H9 (cell line): ENCODE measurements at regions not wholly inside any gene's neighbourhood (a gene's known extent, or its start where the extent isn't known, plus 50 kb on each side); places are given as distances from the start of the nearest gene placed in this dataset.
"Not testable (repeated sequence)": the region's sequence is repeated elsewhere in the genome, so short reads cannot be mapped to it uniquely, and the experiment has no call there.

Experiments used
- DNase-seq: peaks from one replicate; pipeline ENCODE4 v3.0.0-alpha.2; 2017
- H2AFZ ChIP-seq: one replicate; pipeline ENCODE4 v1.6.1; 2013; ENCODE audit warnings: mild to moderate bottlenecking, low read length, control low read depth, moderate library complexity
- H2AK5ac ChIP-seq: 2 replicates; pipeline ENCODE4 v1.6.1; 2013; ENCODE audit warnings: low read length, control low read depth, mixed read lengths; ENCODE audit not compliant: insufficient read length
- H2BK120ac ChIP-seq: one replicate; pipeline ENCODE4 v1.6.1; 2013; ENCODE audit warnings: low read depth, mild to moderate bottlenecking, low read length, control low read depth, inconsistent platforms; ENCODE audit not compliant: poor library complexity, severe bottlenecking
- H2BK12ac ChIP-seq: 2 replicates; pipeline ENCODE4 v1.6.1; 2013; ENCODE audit warnings: low read length, control low read depth, mixed read lengths, low read depth; ENCODE audit not compliant: insufficient read length
- H2BK15ac ChIP-seq: 2 replicates; pipeline ENCODE4 v1.6.1; 2013; ENCODE audit warnings: low read depth, low read length, control low read depth
- H2BK20ac ChIP-seq: one replicate; pipeline ENCODE4 v1.6.1; 2013; ENCODE audit warnings: low read depth, mild to moderate bottlenecking, low read length, control low read depth, inconsistent platforms; ENCODE audit not compliant: poor library complexity, severe bottlenecking
- H2BK5ac ChIP-seq: 2 replicates; pipeline ENCODE4 v1.6.1; 2013; ENCODE audit warnings: low read length, control low read depth, mixed read lengths; ENCODE audit not compliant: insufficient read length
- H3K14ac ChIP-seq: 2 replicates; pipeline ENCODE4 v1.6.1; 2013; ENCODE audit warnings: low read length, control low read depth; ENCODE audit not compliant: insufficient read depth
- H3K18ac ChIP-seq: 2 replicates; pipeline ENCODE4 v1.6.1; 2013; ENCODE audit warnings: low read depth, mild to moderate bottlenecking, mixed read lengths, low read length, control low read depth; ENCODE audit not compliant: insufficient read length
- H3K23ac ChIP-seq: 2 replicates; pipeline ENCODE4 v1.6.1; 2013; ENCODE audit warnings: low read length, control low read depth, mixed read lengths, low read depth; ENCODE audit not compliant: insufficient read length
- H3K23me2 ChIP-seq: 2 replicates; pipeline ENCODE4 v1.6.1; 2013; ENCODE audit warnings: low read depth, mild to moderate bottlenecking, mixed read lengths, low read length, control low read depth; ENCODE audit not compliant: insufficient read length, poor library complexity, severe bottlenecking
- H3K27ac ChIP-seq: 2 replicates; pipeline ENCODE4 v1.5.1; 2013; ENCODE audit warnings: low read length, control low read depth, mixed read lengths, low read depth; ENCODE audit not compliant: insufficient read length
- H3K27me3 ChIP-seq: 2 replicates; pipeline ENCODE4 v1.6.1; 2013; ENCODE audit warnings: low read length, control low read depth, inconsistent platforms; ENCODE audit not compliant: insufficient read depth
- H3K4ac ChIP-seq: 2 replicates; pipeline ENCODE4 v1.6.1; 2013; ENCODE audit warnings: low read depth, mild to moderate bottlenecking, control low read depth, inconsistent platforms, low read length, moderate library complexity
- H3K4me1 ChIP-seq: 2 replicates; pipeline ENCODE4 v1.6.1; 2013; ENCODE audit warnings: low read length, control low read depth, inconsistent platforms; ENCODE audit not compliant: insufficient read depth
- H3K4me2 ChIP-seq: 2 replicates; pipeline ENCODE4 v1.6.1; 2013; ENCODE audit warnings: low read length, control low read depth, mixed read lengths; ENCODE audit not compliant: insufficient read length, insufficient read depth
- H3K56ac ChIP-seq: 2 replicates; pipeline ENCODE4 v1.6.1; 2013; ENCODE audit warnings: low read depth, mild to moderate bottlenecking, mixed read lengths, low read length, control low read depth; ENCODE audit not compliant: insufficient read length
- H3K79me1 ChIP-seq: 2 replicates; pipeline ENCODE4 v1.6.1; 2013; ENCODE audit warnings: low read depth, mild to moderate bottlenecking, moderate library complexity, low read length, control low read depth, inconsistent platforms; ENCODE audit not compliant: insufficient read depth, poor library complexity, severe bottlenecking
- H3K79me2 ChIP-seq: 2 replicates; pipeline ENCODE4 v1.6.1; 2013; ENCODE audit warnings: low read length, control low read depth, inconsistent platforms; ENCODE audit not compliant: insufficient read depth
- H3K9ac ChIP-seq: 2 replicates; pipeline ENCODE4 v1.6.1; 2013; ENCODE audit warnings: low read length, control low read depth, mixed read lengths; ENCODE audit not compliant: insufficient read length; ENCODE audit errors: extremely low read depth
- H3K9me3 ChIP-seq: one replicate; pipeline ENCODE4 v1.6.1; 2013; ENCODE audit warnings: low read depth, low read length, inconsistent platforms; ENCODE audit not compliant: control insufficient read depth
- H3T11ph ChIP-seq: one replicate; pipeline ENCODE4 v1.6.1; 2013; ENCODE audit warnings: mild to moderate bottlenecking, low read length, control low read depth, inconsistent platforms
- H4K20me1 ChIP-seq: one replicate; pipeline ENCODE4 v1.6.1; 2013; ENCODE audit not compliant: control insufficient read depth, insufficient read length, insufficient read depth
- H4K5ac ChIP-seq: 2 replicates; pipeline ENCODE4 v1.6.1; 2013; ENCODE audit warnings: low read depth, mild to moderate bottlenecking, mixed read lengths, low read length, control low read depth; ENCODE audit not compliant: insufficient read length
- H4K8ac ChIP-seq: replicated peaks from 2 replicates; pipeline ENCODE4 v1.6.1; 2013; ENCODE audit warnings: low read length, control low read depth, mixed read lengths, low read depth; ENCODE audit not compliant: insufficient read length
- H4K91ac ChIP-seq: 2 replicates; pipeline ENCODE4 v1.6.1; 2013; ENCODE audit warnings: low read depth, mild to moderate bottlenecking, moderate library complexity, mixed read lengths, low read length, control low read depth; ENCODE audit not compliant: insufficient read length
- H3K27ac Mint-ChIP-seq, 3 experiments: 2 replicates in 2 of 3; 3 replicates in 1 of 3; pipeline ENCODE4 v1.8.0; 2020 to 2021; ENCODE audit warnings: mixed read lengths in 3 of 3, mild to moderate bottlenecking in 1 of 3, moderate library complexity in 1 of 3
- H3K27me3 Mint-ChIP-seq: 2 replicates; pipeline ENCODE4 v1.8.0; 2021; ENCODE audit warnings: low read depth, mild to moderate bottlenecking, moderate library complexity, mixed read lengths
- H3K36me3 Mint-ChIP-seq, 3 experiments: 2 replicates in 2 of 3; 3 replicates in 1 of 3; pipeline ENCODE4 v1.8.0; 2020 to 2021; ENCODE audit warnings: low read depth in 3 of 3, mixed read lengths in 3 of 3; ENCODE audit not compliant: insufficient read depth in 1 of 3
- H3K4me1 Mint-ChIP-seq, 2 experiments: 2 replicates each; pipeline ENCODE4 v1.8.0; 2020; ENCODE audit warnings: mixed read lengths in 2 of 2
- H3K4me3 Mint-ChIP-seq, 2 experiments: 2 replicates in 1 of 2; 3 replicates in 1 of 2; pipeline ENCODE4 v1.8.0; 2020 to 2021; ENCODE audit warnings: mild to moderate bottlenecking in 2 of 2, mixed read lengths in 2 of 2, moderate library complexity in 1 of 2
- H3K9me3 Mint-ChIP-seq, 2 experiments: 2 replicates in 1 of 2; 3 replicates in 1 of 2; pipeline ENCODE4 v1.8.0; 2020; ENCODE audit warnings: mild to moderate bottlenecking in 2 of 2, mixed read lengths in 2 of 2, moderate library complexity in 1 of 2
- TF ChIP-seq, protein P1 (sequence below): fragments of 200-600 bp; sonication (generic); conservative IDR thresholded peaks from 3 replicates; pipeline ENCODE4 v1.8.0; 2021; ENCODE audit warnings: antibody characterized with exemption, mild to moderate bottlenecking

GRCh38 chr6:19723545-19723944 is 113.6 kb upstream of the ID4 start:
- H4K20me1 ChIP-seq: no peaks in the 10 kb centered on the region
- Mint-ChIP-seq H3K4me3 (no peak overlapping the region), H3K27me3 (no peaks in the 10 kb centered on the region), H3K4me1 (peaks cover 26 to 32% of the 10 kb centered on the region in 2 experiments), H3K36me3 (no peaks in the 10 kb centered on the region), H3K27ac (no peak overlapping the region), H3K9me3 (no peaks in the 10 kb centered on the region; a peak in 1 of 5 replicates)
- no peak overlapping the region for H2BK5ac ChIP-seq
- H3K23ac ChIP-seq: no peak overlapping the region
- H3K79me1 ChIP-seq: no peaks in the 10 kb centered on the region
- TF ChIP-seq, protein P1, sequence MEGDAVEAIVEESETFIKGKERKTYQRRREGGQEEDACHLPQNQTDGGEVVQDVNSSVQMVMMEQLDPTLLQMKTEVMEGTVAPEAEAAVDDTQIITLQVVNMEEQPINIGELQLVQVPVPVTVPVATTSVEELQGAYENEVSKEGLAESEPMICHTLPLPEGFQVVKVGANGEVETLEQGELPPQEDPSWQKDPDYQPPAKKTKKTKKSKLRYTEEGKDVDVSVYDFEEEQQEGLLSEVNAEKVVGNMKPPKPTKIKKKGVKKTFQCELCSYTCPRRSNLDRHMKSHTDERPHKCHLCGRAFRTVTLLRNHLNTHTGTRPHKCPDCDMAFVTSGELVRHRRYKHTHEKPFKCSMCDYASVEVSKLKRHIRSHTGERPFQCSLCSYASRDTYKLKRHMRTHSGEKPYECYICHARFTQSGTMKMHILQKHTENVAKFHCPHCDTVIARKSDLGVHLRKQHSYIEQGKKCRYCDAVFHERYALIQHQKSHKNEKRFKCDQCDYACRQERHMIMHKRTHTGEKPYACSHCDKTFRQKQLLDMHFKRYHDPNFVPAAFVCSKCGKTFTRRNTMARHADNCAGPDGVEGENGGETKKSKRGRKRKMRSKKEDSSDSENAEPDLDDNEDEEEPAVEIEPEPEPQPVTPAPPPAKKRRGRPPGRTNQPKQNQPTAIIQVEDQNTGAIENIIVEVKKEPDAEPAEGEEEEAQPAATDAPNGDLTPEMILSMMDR: no peak
- H3T11ph ChIP-seq: no peak overlapping the region
- no peaks in the 10 kb centered on the region for H3K23me2 ChIP-seq
- H3K4me1 ChIP-seq: no peaks in the 10 kb centered on the region; the same call in 1 of the 2 replicates
- H4K91ac ChIP-seq: no peak overlapping the region
- DNase-seq: no peak
- H3K79me2 ChIP-seq: no peaks in the 10 kb centered on the region
- no peak overlapping the region for H2BK15ac ChIP-seq
- no peak overlapping the region for H3K4me2 ChIP-seq
- no peak overlapping the region for H3K27ac ChIP-seq
- H3K9me3 ChIP-seq: no peaks in the 10 kb centered on the region
- H3K27me3 ChIP-seq: no peaks in the 10 kb centered on the region
- no peak overlapping the region for H2BK12ac ChIP-seq
- H3K9ac ChIP-seq: no peak overlapping the region
- H3K14ac ChIP-seq: no peak overlapping the region
- H2BK20ac ChIP-seq: no peak overlapping the region
- H3K4ac ChIP-seq: no peak overlapping the region
- no peak overlapping the region for H3K18ac ChIP-seq
- H3K56ac ChIP-seq: no peak overlapping the region
- no peak overlapping the region for H4K5ac ChIP-seq
- H2BK120ac ChIP-seq: no peak overlapping the region
- no peak overlapping the region for H4K8ac ChIP-seq
- H2AK5ac ChIP-seq: no peak overlapping the region
- no peak overlapping the region for H2AFZ ChIP-seq

DNA sequence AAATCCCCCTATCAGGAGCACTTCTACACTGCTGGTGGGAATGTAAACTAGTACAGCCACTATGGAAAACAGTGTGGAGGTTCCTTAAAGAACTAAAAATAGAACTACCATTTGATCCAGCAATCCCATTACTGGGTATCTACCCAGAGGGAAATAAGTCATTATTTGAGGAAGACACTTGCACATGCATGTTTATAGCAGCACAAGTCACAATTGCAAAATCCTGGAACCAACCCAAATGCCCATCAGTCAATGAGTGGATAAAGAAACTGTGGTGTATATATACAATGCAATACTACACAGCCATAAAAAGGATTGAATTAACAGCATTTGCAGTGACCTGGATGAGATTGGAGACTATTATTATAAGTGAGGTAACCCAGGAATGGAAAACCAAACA is 111.7 kb upstream of the ID4 start:
- not testable (repeated sequence) for DNase-seq, H3K79me1 ChIP-seq, H3K4me3 Mint-ChIP-seq, H2BK5ac ChIP-seq, H3K27ac ChIP-seq, H3K4me1 ChIP-seq, H2BK15ac ChIP-seq, H3K9ac ChIP-seq, H3K14ac ChIP-seq, H3K23me2 ChIP-seq, H3K27me3 ChIP-seq, H3K27me3 Mint-ChIP-seq, H3K4me2 ChIP-seq, H3K9me3 ChIP-seq, H3K56ac ChIP-seq, H4K5ac ChIP-seq, H3K4ac ChIP-seq, H3K27ac Mint-ChIP-seq, H4K8ac ChIP-seq, H2AFZ ChIP-seq, H4K91ac ChIP-seq, H2BK120ac ChIP-seq, H2BK20ac ChIP-seq, H3K79me2 ChIP-seq, H3K18ac ChIP-seq, H4K20me1 ChIP-seq, H3T11ph ChIP-seq, H3K23ac ChIP-seq, H3K9me3 Mint-ChIP-seq, H2BK12ac ChIP-seq, H2AK5ac ChIP-seq
- peaks cover 17 to 22% of the 10 kb centered on the region in 2 experiments for H3K4me1 Mint-ChIP-seq
- peaks cover 5 to 11% (median 7%) of the 10 kb centered on the region in 3 experiments; a peak in 6 of 7 replicates for H3K36me3 Mint-ChIP-seq
